IPS-18c (cell line): ENCODE measurements at regions not wholly inside any gene's neighbourhood (a gene's known extent, or its start where the extent isn't known, plus 50 kb on each side); places are given as distances from the start of the nearest gene placed in this dataset.

Experiments
- H3K4me3 ChIP-seq: 2 replicates; pipeline ENCODE4 v1.7.0; 2013; ENCODE audit warnings: low read depth, mild to moderate bottlenecking, low read length, moderate library complexity; ENCODE audit not compliant: insufficient read depth
- H3K9me3 ChIP-seq: one replicate; pipeline ENCODE4 v1.6.1; 2013; ENCODE audit warnings: mild to moderate bottlenecking, low read length, moderate library complexity; ENCODE audit not compliant: control insufficient read depth, insufficient read depth

GRCh38 chr4:188270273-188271069 is 131.2 kb downstream of the TRIML1 start:
- H3K9me3 ChIP-seq, result no peaks in the 10 kb centered on the region
- no peak overlapping the region for H3K4me3 ChIP-seq

- H3K4me3 ChIP-seq, result no peak overlapping the region
- H3K9me3 ChIP-seq, result no peaks in the 10 kb centered on the region
Observed at GRCh38 chr4:188275686-188276085, 136.4 kb downstream of the TRIML1 start.

GRCh38 chr4:188279184-188279583 is 139.9 kb downstream of the TRIML1 start:
- no peak overlapping the region for H3K4me3 ChIP-seq
- no peaks in the 10 kb centered on the region for H3K9me3 ChIP-seq

GRCh38 chr4:188282471-188283232 is 143.4 kb downstream of the TRIML1 start:
- Histone ChIP-seq H3K4me3 (peak overlapping the region; percentile 28; the same call in 1 of the 2 replicates), H3K9me3 (no peaks in the 10 kb centered on the region)

GRCh38 chr4:188287169-188287894 is 148.1 kb downstream of the TRIML1 start:
- H3K9me3 ChIP-seq, result peaks cover 2% of the 10 kb centered on the region
- H3K4me3 ChIP-seq, result no peak overlapping the region

GRCh38 chr4:188289531-188290125 is 150.4 kb downstream of the TRIML1 start:
- Histone ChIP-seq H3K9me3 (peaks cover 2% of the 10 kb centered on the region), H3K4me3 (no peak overlapping the region)

GRCh38 chr4:188295899-188296298 is 156.7 kb downstream of the TRIML1 start:
- Histone ChIP-seq H3K9me3 (no peaks in the 10 kb centered on the region), H3K4me3 (no peak overlapping the region)

GRCh38 chr4:188296331-188296730 is 157.1 kb downstream of the TRIML1 start:
- no peak overlapping the region for H3K4me3 ChIP-seq

GRCh38 chr4:188297873-188298272 is 158.6 kb downstream of the TRIML1 start:
- no peak overlapping the region for H3K4me3 ChIP-seq
- no peaks in the 10 kb centered on the region for H3K9me3 ChIP-seq

More at GRCh38 chr4:188296331-188296730, 157.1 kb downstream of the TRIML1 start:
- H3K9me3 ChIP-seq, result no peaks in the 10 kb centered on the region

- Histone ChIP-seq H3K4me3 (no peak overlapping the region), H3K9me3 (no peaks in the 10 kb centered on the region)
Observed at GRCh38 chr4:188299161-188299560, 159.9 kb downstream of the TRIML1 start.

- Histone ChIP-seq H3K9me3 (no peaks in the 10 kb centered on the region), H3K4me3 (no peak overlapping the region)
Observed at GRCh38 chr4:188300385-188300784, 161.1 kb downstream of the TRIML1 start.

- H3K4me3 ChIP-seq, result no peak overlapping the region
Observed at GRCh38 chr4:188305690-188306089, 166.4 kb downstream of the TRIML1 start.

GRCh38 chr4:188307591-188307990 is 168.3 kb downstream of the TRIML1 start:
- Histone ChIP-seq H3K9me3 (peaks cover 2% of the 10 kb centered on the region), H3K4me3 (no peak overlapping the region)

More at GRCh38 chr4:188305690-188306089, 166.4 kb downstream of the TRIML1 start:
- peaks cover 2% of the 10 kb centered on the region for H3K9me3 ChIP-seq

- Histone ChIP-seq H3K4me3 (no peak overlapping the region), H3K9me3 (peaks cover 2% of the 10 kb centered on the region)
Observed at GRCh38 chr4:188308142-188308541, 168.9 kb downstream of the TRIML1 start.

GRCh38 chr4:188316391-188316790 is 177.2 kb downstream of the TRIML1 start:
- Histone ChIP-seq H3K4me3 (no peak overlapping the region), H3K9me3 (no peaks in the 10 kb centered on the region)

- no peaks in the 10 kb centered on the region for H3K9me3 ChIP-seq
- H3K4me3 ChIP-seq, result no peak overlapping the region
Observed at GRCh38 chr4:188328966-188329365, 189.7 kb downstream of the TRIML1 start.

- Histone ChIP-seq H3K4me3 (no peak overlapping the region), H3K9me3 (no peaks in the 10 kb centered on the region)
Observed at GRCh38 chr4:188329521-188329920, 190.3 kb downstream of the TRIML1 start.
